Tibial nerve (tissue), 4 donors: ENCODE measurements at regions not wholly inside any gene's neighbourhood (a gene's known extent, or its start where the extent isn't known, plus 50 kb on each side); places are given as distances from the start of the nearest gene placed in this dataset.

Source experiments
- DNase-seq, 2 donors: peaks; one replicate each; pipeline ENCODE4 v3.0.0-alpha.2; 2019; ENCODE audit warnings: low spot score in 2 of 2
- H3K27ac ChIP-seq, 4 donors: fragments of 200-600 bp; sonication (generic) in 3 of 4; one replicate each; pipeline ENCODE4 v1.5.1; 2017 to 2019; ENCODE audit warnings: mild to moderate bottlenecking in 1 of 4
- H3K27me3 ChIP-seq, 2 donors: fragments of 200-600 bp; sonication (generic) in 1 of 2; one replicate each; pipeline versions ENCODE4 v1.5.1 to v1.6.0; 2017 to 2019
- H3K36me3 ChIP-seq, 3 donors: fragments of 200-600 bp; sonication (generic); one replicate each; pipeline ENCODE4 v1.5.1; 2018 to 2019
- H3K4me1 ChIP-seq, 4 donors: fragments of 200-600 bp; sonication (generic) in 3 of 4; one replicate each; pipeline ENCODE4 v1.5.1; 2017 to 2019
- H3K4me3 ChIP-seq, 4 donors: fragments of 200-600 bp; sonication (generic) in 3 of 4; one replicate each; pipeline ENCODE4 v1.5.1; 2017 to 2019; ENCODE audit warnings: mild to moderate bottlenecking in 1 of 4, moderate library complexity in 1 of 4
- H3K9me3 ChIP-seq, 4 donors: fragments of 200-600 bp; sonication (generic) in 3 of 4; one replicate each; pipeline ENCODE4 v1.5.1; 2017 to 2019
- CTCF ChIP-seq, 5 experiments: fragments of 200-600 bp in 3 of 5; fragments of 450-650 bp in 2 of 5; sonication (generic) in 3 of 5; IDR thresholded peaks; one replicate each; pipeline ENCODE4 v1.5.1; 2016 to 2019; ENCODE audit warnings: antibody characterized with exemption in 5 of 5, mild to moderate bottlenecking in 3 of 5, moderate library complexity in 2 of 5
- EP300 ChIP-seq, 2 donors: sonication (generic); formaldehyde crosslinking; IDR thresholded peaks; one replicate each; pipeline ENCODE4 v1.6.1; 2017; ENCODE audit warnings: antibody characterized with exemption in 2 of 2, mild to moderate bottlenecking in 1 of 2
- POLR2A ChIP-seq, 2 donors: fragments of 450-650 bp; IDR thresholded peaks; one replicate each; pipeline ENCODE4 v1.6.1; 2017; ENCODE audit warnings: antibody characterized with exemption in 2 of 2, mild to moderate bottlenecking in 2 of 2, moderate library complexity in 2 of 2
- WGBS, 2 donors: methylation state at CpG; one replicate each; pipeline ENCODE4 v1.1.5; 2018; 5-methylcytosine and 5-hydroxymethylcytosine counted together

GRCh38 chr13:72648513-72649065 lies 78.8 kb downstream of the MZT1 start:
- 59 to 63% methylated on average over 8 of the region's 8 CpGs for WGBS, 2 donors
- Histone ChIP-seq H3K36me3 (no peaks in the 10 kb centered on the region), H3K4me3 (no peak overlapping the region), H3K4me1 (peaks cover 0 to 5% (median 0%) of the 10 kb centered on the region in 4 donors), H3K27me3 (no peaks in the 10 kb centered on the region), H3K27ac (no peak overlapping the region), H3K9me3 (no peaks in the 10 kb centered on the region)
- DNase-seq: no peak
- TF ChIP-seq CTCF (IDR thresholded peaks at IDR 0.05): no peak
- no peak for TF ChIP-seq EP300 (IDR thresholded peaks at IDR 0.05)
- no peak for TF ChIP-seq POLR2A (IDR thresholded peaks at IDR 0.05)

- H3K27ac ChIP-seq: no peak overlapping the region
These were observed 80.0 kb downstream of the MZT1 start for GRCh38 chr13:72647422-72647821.

GRCh38 chr13:72645521-72645920 lies 81.9 kb downstream of the MZT1 start:
- no peak overlapping the region for H3K27ac ChIP-seq
- 56 to 79% methylated on average over 4 of the region's 4 CpGs for WGBS, 2 donors

More at GRCh38 chr13:72647422-72647821, 80.0 kb downstream of the MZT1 start:
- no peak for TF ChIP-seq POLR2A (IDR thresholded peaks at IDR 0.05)
- 51 to 53% methylated on average over 2 of the region's 2 CpGs for WGBS, 2 donors
- no peaks in the 10 kb centered on the region for H3K27me3 ChIP-seq
- no peak for DNase-seq
- H3K4me1 ChIP-seq: peaks cover 0 to 5% (median 0%) of the 10 kb centered on the region in 4 donors
- H3K36me3 ChIP-seq: no peaks in the 10 kb centered on the region
- H3K9me3 ChIP-seq: no peaks in the 10 kb centered on the region
- H3K4me3 ChIP-seq: no peak overlapping the region

GRCh38 chr13:72643311-72643989 lies 84.0 kb downstream of the MZT1 start:
- H3K27me3 ChIP-seq: no peaks in the 10 kb centered on the region
- TF ChIP-seq POLR2A (IDR thresholded peaks at IDR 0.05) (no peak), EP300 (IDR thresholded peaks at IDR 0.05) (no peak), CTCF (IDR thresholded peaks at IDR 0.05) (peak in 4 of 5 experiments; percentile 24 to 51 (median 44))
- no peaks in the 10 kb centered on the region for H3K9me3 ChIP-seq
- 64 to 65% methylated on average over 3 of the region's 3 CpGs for WGBS, 2 donors
- H3K4me3 ChIP-seq: no peak overlapping the region
- peaks cover 0 to 5% (median 0%) of the 10 kb centered on the region in 4 donors for H3K4me1 ChIP-seq
- H3K36me3 ChIP-seq: no peaks in the 10 kb centered on the region
- no peak overlapping the region for H3K27ac ChIP-seq
- DNase-seq: peak; percentile 30 to 68

More at GRCh38 chr13:72645521-72645920, 81.9 kb downstream of the MZT1 start:
- TF ChIP-seq POLR2A (IDR thresholded peaks at IDR 0.05) (no peak), EP300 (IDR thresholded peaks at IDR 0.05) (no peak), CTCF (IDR thresholded peaks at IDR 0.05) (no peak)
- no peak for DNase-seq
- peaks cover 0 to 5% (median 0%) of the 10 kb centered on the region in 4 donors for H3K4me1 ChIP-seq
- H3K9me3 ChIP-seq: no peaks in the 10 kb centered on the region
- no peak overlapping the region for H3K4me3 ChIP-seq
- no peaks in the 10 kb centered on the region for H3K36me3 ChIP-seq
- no peaks in the 10 kb centered on the region for H3K27me3 ChIP-seq

- no peak overlapping the region for H3K4me3 ChIP-seq
- DNase-seq: no peak
- no peaks in the 10 kb centered on the region for H3K27me3 ChIP-seq
- no peaks in the 10 kb centered on the region for H3K36me3 ChIP-seq
- H3K27ac ChIP-seq: no peak overlapping the region
- no peaks in the 10 kb centered on the region for H3K9me3 ChIP-seq
- WGBS, 2 donors: 80 to 93% methylated on average over 5 of the region's 5 CpGs
- TF ChIP-seq POLR2A (IDR thresholded peaks at IDR 0.05) (no peak), EP300 (IDR thresholded peaks at IDR 0.05) (no peak), CTCF (IDR thresholded peaks at IDR 0.05) (no peak)
- H3K4me1 ChIP-seq: no peaks in the 10 kb centered on the region
These were observed 88.1 kb downstream of the MZT1 start for GRCh38 chr13:72639377-72639776.
